ENCODE measurements at regions not wholly inside any gene's neighbourhood (a gene's known extent, or its start where the extent isn't known, plus 50 kb on each side); places are given as distances from the start of the nearest gene placed in this dataset.

- TF ChIP-seq CTCF (IDR thresholded peaks at IDR 0.05) (no peak), POLR2A (IDR thresholded peaks at IDR 0.05) (no peak)
Observed at GRCh38 chr17:79232957-79233356, 158.3 kb downstream of the ENGASE start.
